HCT116 (cell line): ENCODE measurements at regions not wholly inside any gene's neighbourhood (a gene's known extent, or its start where the extent isn't known, plus 50 kb on each side); places are given as distances from the start of the nearest gene placed in this dataset.

ENCODE experiments used
- ATAC-seq: fragments of 200-7000 bp; cut with Tn5 transposase; 2 replicates; pipeline ENCODE4 v1.9.1; 2020; ENCODE audit warnings: mild to moderate bottlenecking, moderate library complexity
- BruUV-seq: library from RNA; stranded (reverse); fragments of 400-500 nt; replicated peaks from 2 replicates; lab custom pipeline; 2021; lab: Mats Ljungman, UMichigan
- CTCF ChIA-PET: fragments of 300-600 bp; sonication (Branson Sonifier 250); formaldehyde crosslinking; loops from one replicate; lab custom pipeline; 2021; ENCODE audit warnings: antibody characterized with exemption; lab: Charles Lee
- POLR2A ChIA-PET: fragments of 300-600, 350-600 bp; sonication (Branson Sonifier 250); formaldehyde crosslinking; loops from one replicate; lab custom pipeline; 2021; ENCODE audit warnings: antibody characterized with exemption; lab: Charles Lee
- RAD21 ChIA-PET, 2 experiments: fragments of 300-600 bp; sonication (Branson Sonifier 250); formaldehyde crosslinking; loops; one replicate each; lab custom pipeline; 2023; ENCODE audit warnings: low total read pairs in 2 of 2; ENCODE audit not compliant: uncharacterized antibody in 2 of 2, unreplicated experiment in 2 of 2, low non-redundant PET in 1 of 2; lab: Charles Lee
- DNase-seq: peaks from one replicate; pipeline ENCODE4 v3.0.0-alpha.2; 2010; ENCODE audit warnings: low read depth, low spot score
- H2AFZ ChIP-seq: fragments of 200-600 bp; shearing (Covaris generic), sonication (generic); 2 replicates; pipeline ENCODE4 v1.6.1; 2017; ENCODE audit warnings: low read depth, mixed run types, mixed read lengths, antibody characterized with exemption, low read length; ENCODE audit not compliant: poor library complexity, severe bottlenecking
- H3K27ac ChIP-seq: 2 replicates; pipeline ENCODE4 v1.5.1; 2012; ENCODE audit warnings: low read depth, low read length
- H3K27me3 ChIP-seq: fragments of 200-600 bp; sonication (generic); 2 replicates; pipeline ENCODE4 v1.6.1; 2016; ENCODE audit warnings: mixed run types, low read length, mixed read lengths; ENCODE audit not compliant: insufficient read depth
- H3K36me3 ChIP-seq, 2 experiments: fragments of 200-500 bp in 1 of 2; fragments of 200-600 bp in 1 of 2; sonication (Bioruptor generic) in 1 of 2; sonication (generic) in 1 of 2; 2 replicates each; pipeline versions ENCODE4 v1.5.1 to v1.6.1; 2014 to 2016; ENCODE audit warnings: low read length in 2 of 2, inconsistent platforms in 1 of 2, mixed read lengths in 1 of 2, mixed run types in 1 of 2; ENCODE audit not compliant: insufficient read depth in 2 of 2, control insufficient read depth in 1 of 2
- H3K4me1 ChIP-seq, 2 experiments: fragments of 200-600 bp in 1 of 2; sonication (generic) in 1 of 2; 2 replicates each; pipeline versions ENCODE4 v1.5.1 to v1.6.1; 2012 to 2017; ENCODE audit warnings: low read length in 2 of 2, inconsistent platforms in 1 of 2, mild to moderate bottlenecking in 1 of 2, mixed read lengths in 1 of 2, mixed run types in 1 of 2, moderate library complexity in 1 of 2; ENCODE audit not compliant: insufficient read depth in 2 of 2, control insufficient read depth in 1 of 2
- H3K4me2 ChIP-seq: fragments of 200-600 bp; sonication (generic); 2 replicates; pipeline ENCODE4 v1.6.1; 2017; ENCODE audit warnings: mixed run types, low read length, mixed read lengths
- H3K4me3 ChIP-seq, 2 experiments: fragments of 200-600 bp in 1 of 2; sonication (generic) in 1 of 2; replicated peaks in 1 of 2; 2 replicates each; pipeline ENCODE4 v1.5.1; 2011 to 2016; ENCODE audit warnings: low read length in 2 of 2, control low read depth in 1 of 2, low read depth in 1 of 2, mild to moderate bottlenecking in 1 of 2, mixed read lengths in 1 of 2, mixed run types in 1 of 2
- H3K79me2 ChIP-seq: fragments of 200-600 bp; sonication (generic); 2 replicates; pipeline ENCODE4 v1.6.1; 2017; ENCODE audit warnings: mild to moderate bottlenecking, mixed run types, low read length, moderate library complexity, mixed read lengths; ENCODE audit not compliant: insufficient read depth
- H3K9ac ChIP-seq: fragments of 200-600 bp; sonication (generic); 2 replicates; pipeline ENCODE4 v1.6.1; 2016; ENCODE audit warnings: low read length, mixed read lengths
- H3K9me2 ChIP-seq: fragments of 200-600 bp; sonication (generic), shearing (Covaris generic); 2 replicates; pipeline ENCODE4 v1.6.1; 2017; ENCODE audit warnings: mixed run types, mild to moderate bottlenecking, moderate library complexity; ENCODE audit not compliant: insufficient read depth
- H3K9me3 ChIP-seq, 2 experiments: fragments of 200-500 bp in 1 of 2; fragments of 200-600 bp in 1 of 2; sonication (Bioruptor generic) in 1 of 2; sonication (generic) in 1 of 2; 2 replicates each; pipeline ENCODE4 v1.6.1; 2014 to 2017; ENCODE audit warnings: low read length in 2 of 2, mixed read lengths in 2 of 2, inconsistent platforms in 1 of 2, low read depth in 1 of 2, mild to moderate bottlenecking in 1 of 2, mixed run types in 1 of 2, moderate library complexity in 1 of 2; ENCODE audit not compliant: control insufficient read depth in 1 of 2, insufficient read depth in 1 of 2
- H4K20me1 ChIP-seq: fragments of 200-600 bp; sonication (generic), shearing (Covaris generic); 2 replicates; pipeline ENCODE4 v1.6.1; 2017; ENCODE audit warnings: mixed run types, mild to moderate bottlenecking, moderate library complexity; ENCODE audit not compliant: insufficient read depth
- FOSL1 ChIP-seq: IDR thresholded peaks from 2 replicates; pipeline ENCODE4 v1.6.1; 2012; ENCODE audit warnings: low read depth
- JUND ChIP-seq: IDR thresholded peaks from 2 replicates; pipeline ENCODE4 v1.6.1; 2012
- POLR2AphosphoS5 ChIP-seq: IDR thresholded peaks from 2 replicates; pipeline ENCODE4 v1.6.1; 2011; ENCODE audit warnings: mild to moderate bottlenecking, low read depth, low read length, moderate library complexity
- REST ChIP-seq: IDR thresholded peaks from 2 replicates; pipeline ENCODE4 v1.6.1; 2012; ENCODE audit warnings: low read depth
- SRF ChIP-seq: IDR thresholded peaks from 2 replicates; pipeline ENCODE4 v1.6.1; 2012; ENCODE audit warnings: low read depth
- ZNF274 ChIP-seq: fragments of 200-500 bp; sonication (Bioruptor generic); IDR thresholded peaks from 2 replicates; pipeline ENCODE4 v1.6.1; 2014; ENCODE audit warnings: mild to moderate bottlenecking, low read depth, low read length, inconsistent platforms
- intact Hi-C: fragments of 100-400 bp; cut with micrococcal nuclease; formaldehyde crosslinking; loops from 2 replicates; pipeline ENCODE4 v1.10.0; 2022
- TF ChIP-seq, protein P1 (sequence below): IDR thresholded peaks from 2 replicates; pipeline ENCODE4 v1.6.1; 2012

DNA sequence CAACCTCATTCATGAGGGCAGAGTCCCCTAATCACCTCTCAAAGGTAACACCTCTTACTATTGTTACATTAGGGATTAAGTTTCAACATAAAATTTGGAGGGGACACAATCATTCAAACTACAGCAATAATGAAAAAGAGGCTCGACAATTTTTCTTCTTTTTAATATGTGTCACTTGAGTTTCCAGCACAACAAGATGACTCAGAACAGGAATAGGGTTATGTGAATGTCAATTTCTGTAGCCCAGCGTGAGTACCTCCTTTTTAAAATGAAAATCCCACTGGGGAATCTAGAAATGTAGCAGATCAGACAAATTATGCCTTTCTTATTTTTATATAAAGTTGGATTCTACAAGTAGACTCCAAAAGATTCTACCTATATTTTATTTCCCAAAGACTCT, 83.7 kb downstream of the ZNF330 start (continued):
- TF ChIP-seq REST (no peak), JUND (no peak), POLR2AphosphoS5 (no peak)

DNA sequence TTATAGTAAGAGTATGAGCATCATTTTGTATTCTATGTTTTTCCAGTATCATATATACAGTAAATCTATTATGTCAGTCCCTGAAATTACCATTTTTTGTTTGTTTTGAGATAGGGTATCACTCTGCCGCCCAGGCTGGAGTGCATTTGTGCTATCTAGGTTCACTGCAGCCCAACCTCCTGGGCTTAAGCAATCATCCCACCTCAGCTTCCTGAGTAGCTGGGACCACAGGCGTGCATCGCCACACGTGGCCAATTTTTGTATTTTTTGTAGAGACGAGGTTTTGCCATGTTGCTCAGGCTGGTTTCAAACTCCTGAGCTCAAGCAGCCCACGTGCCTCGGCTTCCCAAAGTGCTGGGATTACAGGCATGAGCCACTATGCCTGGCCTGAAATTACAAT, 85.6 kb downstream of the ZNF330 start:
- CTCF ChIA-PET, result interaction anchor here (1.3 kb wide), 1 partner anchor 11 kb away, joined by 3 read pairs; no protein-coding TSS in a partner anchor
- no peak for TF ChIP-seq SRF
- no peak for TF ChIP-seq JUND
- TF ChIP-seq FOSL1, result no peak
- TF ChIP-seq ZNF274, result no peak
- TF ChIP-seq, protein P1, sequence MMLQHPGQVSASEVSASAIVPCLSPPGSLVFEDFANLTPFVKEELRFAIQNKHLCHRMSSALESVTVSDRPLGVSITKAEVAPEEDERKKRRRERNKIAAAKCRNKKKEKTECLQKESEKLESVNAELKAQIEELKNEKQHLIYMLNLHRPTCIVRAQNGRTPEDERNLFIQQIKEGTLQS, result no peak
- BruUV-seq, result no TSS peak
- intact Hi-C loops, result loop anchor here (2.0 to 5.0 kb wide), 3 partner anchors 406 to 1781 kb away; partner anchors contain the start of gene INPP4B
- Histone ChIP-seq H4K20me1 (no peaks in the 10 kb centered on the region), H3K4me2 (no peak overlapping the region), H3K4me1 (no peaks in the 10 kb centered on the region), H3K27ac (no peak overlapping the region), H2AFZ (no peak overlapping the region), H3K79me2 (no peaks in the 10 kb centered on the region), H3K4me3 (no peak overlapping the region), H3K9me2 (no peaks in the 10 kb centered on the region), H3K27me3 (no peaks in the 10 kb centered on the region), H3K36me3 (no peaks in the 10 kb centered on the region), H3K9me3 (no peaks in the 10 kb centered on the region), H3K9ac (no peak overlapping the region)
- ATAC-seq (no peak), DNase-seq (no peak)
- POLR2A ChIA-PET, result no interaction called here
- RAD21 ChIA-PET, result no interaction called here
